HepG2 (cell line): ENCODE measurements at regions not wholly inside any gene's neighbourhood (a gene's known extent, or its start where the extent isn't known, plus 50 kb on each side); places are given as distances from the start of the nearest gene placed in this dataset.

Experiments
- ZEB1 ChIP-seq: IDR thresholded peaks from 2 replicates; pipeline ENCODE4 v1.6.1; 2012; ENCODE audit warnings: mild to moderate bottlenecking, low read depth, inconsistent platforms; ENCODE audit not compliant: insufficient replicate concordance
- ZNF121 ChIP-seq: sonication (generic); formaldehyde crosslinking; IDR thresholded peaks from 2 replicates; pipeline ENCODE4 v1.5.0; 2020; ENCODE audit warnings: mild to moderate bottlenecking, missing genetic modification reagents
- TF ChIP-seq, protein P1 (sequence below): IDR thresholded peaks from 2 replicates; pipeline ENCODE4 v1.6.1; 2016; ENCODE audit warnings: low read depth, missing genetic modification reagents, missing compliant biosample characterization
- TF ChIP-seq, protein P2 (sequence below): sonication (generic); formaldehyde crosslinking; IDR thresholded peaks from 2 replicates; pipeline ENCODE4 v1.5.0; 2020; ENCODE audit warnings: mild to moderate bottlenecking, missing genetic modification reagents, moderate library complexity
- TF ChIP-seq, protein P3 (sequence below): sonication (generic); formaldehyde crosslinking; IDR thresholded peaks from 2 replicates; pipeline ENCODE4 v1.4.0; 2020; ENCODE audit warnings: low read depth, missing genetic modification reagents
- TF ChIP-seq, protein P4 (sequence below): sonication (generic); formaldehyde crosslinking; IDR thresholded peaks from 2 replicates; pipeline ENCODE4 v1.5.0; 2020; ENCODE audit warnings: mild to moderate bottlenecking, missing genetic modification reagents, borderline replicate concordance

DNA sequence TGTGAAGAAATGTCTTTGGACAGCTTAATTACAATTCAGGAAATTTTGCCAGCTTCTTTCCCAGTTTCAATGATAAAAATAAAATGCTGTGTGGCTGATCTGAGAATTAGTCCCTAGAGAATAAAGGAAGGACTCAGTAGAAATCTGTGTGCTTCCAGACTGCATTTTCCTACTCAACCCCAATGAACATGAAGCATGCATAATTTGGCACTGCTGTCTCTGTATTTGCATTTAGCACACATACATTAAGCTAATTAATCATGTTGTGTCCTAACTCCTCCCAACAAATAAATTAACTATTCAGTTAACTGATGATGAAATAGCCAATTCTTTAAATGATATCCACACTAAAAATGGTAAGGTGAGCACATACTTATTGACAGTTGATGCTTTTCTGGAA, 380.0 kb upstream of the RORB start:
- TF ChIP-seq, protein P1, sequence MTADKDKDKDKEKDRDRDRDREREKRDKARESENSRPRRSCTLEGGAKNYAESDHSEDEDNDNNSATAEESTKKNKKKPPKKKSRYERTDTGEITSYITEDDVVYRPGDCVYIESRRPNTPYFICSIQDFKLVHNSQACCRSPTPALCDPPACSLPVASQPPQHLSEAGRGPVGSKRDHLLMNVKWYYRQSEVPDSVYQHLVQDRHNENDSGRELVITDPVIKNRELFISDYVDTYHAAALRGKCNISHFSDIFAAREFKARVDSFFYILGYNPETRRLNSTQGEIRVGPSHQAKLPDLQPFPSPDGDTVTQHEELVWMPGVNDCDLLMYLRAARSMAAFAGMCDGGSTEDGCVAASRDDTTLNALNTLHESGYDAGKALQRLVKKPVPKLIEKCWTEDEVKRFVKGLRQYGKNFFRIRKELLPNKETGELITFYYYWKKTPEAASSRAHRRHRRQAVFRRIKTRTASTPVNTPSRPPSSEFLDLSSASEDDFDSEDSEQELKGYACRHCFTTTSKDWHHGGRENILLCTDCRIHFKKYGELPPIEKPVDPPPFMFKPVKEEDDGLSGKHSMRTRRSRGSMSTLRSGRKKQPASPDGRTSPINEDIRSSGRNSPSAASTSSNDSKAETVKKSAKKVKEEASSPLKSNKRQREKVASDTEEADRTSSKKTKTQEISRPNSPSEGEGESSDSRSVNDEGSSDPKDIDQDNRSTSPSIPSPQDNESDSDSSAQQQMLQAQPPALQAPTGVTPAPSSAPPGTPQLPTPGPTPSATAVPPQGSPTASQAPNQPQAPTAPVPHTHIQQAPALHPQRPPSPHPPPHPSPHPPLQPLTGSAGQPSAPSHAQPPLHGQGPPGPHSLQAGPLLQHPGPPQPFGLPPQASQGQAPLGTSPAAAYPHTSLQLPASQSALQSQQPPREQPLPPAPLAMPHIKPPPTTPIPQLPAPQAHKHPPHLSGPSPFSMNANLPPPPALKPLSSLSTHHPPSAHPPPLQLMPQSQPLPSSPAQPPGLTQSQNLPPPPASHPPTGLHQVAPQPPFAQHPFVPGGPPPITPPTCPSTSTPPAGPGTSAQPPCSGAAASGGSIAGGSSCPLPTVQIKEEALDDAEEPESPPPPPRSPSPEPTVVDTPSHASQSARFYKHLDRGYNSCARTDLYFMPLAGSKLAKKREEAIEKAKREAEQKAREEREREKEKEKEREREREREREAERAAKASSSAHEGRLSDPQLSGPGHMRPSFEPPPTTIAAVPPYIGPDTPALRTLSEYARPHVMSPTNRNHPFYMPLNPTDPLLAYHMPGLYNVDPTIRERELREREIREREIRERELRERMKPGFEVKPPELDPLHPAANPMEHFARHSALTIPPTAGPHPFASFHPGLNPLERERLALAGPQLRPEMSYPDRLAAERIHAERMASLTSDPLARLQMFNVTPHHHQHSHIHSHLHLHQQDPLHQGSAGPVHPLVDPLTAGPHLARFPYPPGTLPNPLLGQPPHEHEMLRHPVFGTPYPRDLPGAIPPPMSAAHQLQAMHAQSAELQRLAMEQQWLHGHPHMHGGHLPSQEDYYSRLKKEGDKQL, result no peak
- TF ChIP-seq, protein P2, sequence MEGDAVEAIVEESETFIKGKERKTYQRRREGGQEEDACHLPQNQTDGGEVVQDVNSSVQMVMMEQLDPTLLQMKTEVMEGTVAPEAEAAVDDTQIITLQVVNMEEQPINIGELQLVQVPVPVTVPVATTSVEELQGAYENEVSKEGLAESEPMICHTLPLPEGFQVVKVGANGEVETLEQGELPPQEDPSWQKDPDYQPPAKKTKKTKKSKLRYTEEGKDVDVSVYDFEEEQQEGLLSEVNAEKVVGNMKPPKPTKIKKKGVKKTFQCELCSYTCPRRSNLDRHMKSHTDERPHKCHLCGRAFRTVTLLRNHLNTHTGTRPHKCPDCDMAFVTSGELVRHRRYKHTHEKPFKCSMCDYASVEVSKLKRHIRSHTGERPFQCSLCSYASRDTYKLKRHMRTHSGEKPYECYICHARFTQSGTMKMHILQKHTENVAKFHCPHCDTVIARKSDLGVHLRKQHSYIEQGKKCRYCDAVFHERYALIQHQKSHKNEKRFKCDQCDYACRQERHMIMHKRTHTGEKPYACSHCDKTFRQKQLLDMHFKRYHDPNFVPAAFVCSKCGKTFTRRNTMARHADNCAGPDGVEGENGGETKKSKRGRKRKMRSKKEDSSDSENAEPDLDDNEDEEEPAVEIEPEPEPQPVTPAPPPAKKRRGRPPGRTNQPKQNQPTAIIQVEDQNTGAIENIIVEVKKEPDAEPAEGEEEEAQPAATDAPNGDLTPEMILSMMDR (CRISPR knock-in tag), result no peak
- TF ChIP-seq, protein P3, sequence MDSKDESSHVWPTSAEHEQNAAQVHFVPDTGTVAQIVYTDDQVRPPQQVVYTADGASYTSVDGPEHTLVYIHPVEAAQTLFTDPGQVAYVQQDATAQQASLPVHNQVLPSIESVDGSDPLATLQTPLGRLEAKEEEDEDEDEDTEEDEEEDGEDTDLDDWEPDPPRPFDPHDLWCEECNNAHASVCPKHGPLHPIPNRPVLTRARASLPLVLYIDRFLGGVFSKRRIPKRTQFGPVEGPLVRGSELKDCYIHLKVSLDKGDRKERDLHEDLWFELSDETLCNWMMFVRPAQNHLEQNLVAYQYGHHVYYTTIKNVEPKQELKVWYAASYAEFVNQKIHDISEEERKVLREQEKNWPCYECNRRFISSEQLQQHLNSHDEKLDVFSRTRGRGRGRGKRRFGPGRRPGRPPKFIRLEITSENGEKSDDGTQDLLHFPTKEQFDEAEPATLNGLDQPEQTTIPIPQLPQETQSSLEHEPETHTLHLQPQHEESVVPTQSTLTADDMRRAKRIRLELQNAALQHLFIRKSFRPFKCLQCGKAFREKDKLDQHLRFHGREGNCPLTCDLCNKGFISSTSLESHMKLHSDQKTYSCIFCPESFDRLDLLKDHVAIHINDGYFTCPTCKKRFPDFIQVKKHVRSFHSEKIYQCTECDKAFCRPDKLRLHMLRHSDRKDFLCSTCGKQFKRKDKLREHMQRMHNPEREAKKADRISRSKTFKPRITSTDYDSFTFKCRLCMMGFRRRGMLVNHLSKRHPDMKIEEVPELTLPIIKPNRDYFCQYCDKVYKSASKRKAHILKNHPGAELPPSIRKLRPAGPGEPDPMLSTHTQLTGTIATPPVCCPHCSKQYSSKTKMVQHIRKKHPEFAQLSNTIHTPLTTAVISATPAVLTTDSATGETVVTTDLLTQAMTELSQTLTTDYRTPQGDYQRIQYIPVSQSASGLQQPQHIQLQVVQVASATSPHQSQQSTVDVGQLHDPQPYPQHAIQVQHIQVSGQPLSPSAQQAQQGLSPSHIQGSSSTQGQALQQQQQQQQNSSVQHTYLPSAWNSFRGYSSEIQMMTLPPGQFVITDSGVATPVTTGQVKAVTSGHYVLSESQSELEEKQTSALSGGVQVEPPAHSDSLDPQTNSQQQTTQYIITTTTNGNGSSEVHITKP (CRISPR knock-in tag), result no peak
- TF ChIP-seq ZNF121 (CRISPR knock-in tag) (no peak), ZEB1 (no peak)
- TF ChIP-seq, protein P4, sequence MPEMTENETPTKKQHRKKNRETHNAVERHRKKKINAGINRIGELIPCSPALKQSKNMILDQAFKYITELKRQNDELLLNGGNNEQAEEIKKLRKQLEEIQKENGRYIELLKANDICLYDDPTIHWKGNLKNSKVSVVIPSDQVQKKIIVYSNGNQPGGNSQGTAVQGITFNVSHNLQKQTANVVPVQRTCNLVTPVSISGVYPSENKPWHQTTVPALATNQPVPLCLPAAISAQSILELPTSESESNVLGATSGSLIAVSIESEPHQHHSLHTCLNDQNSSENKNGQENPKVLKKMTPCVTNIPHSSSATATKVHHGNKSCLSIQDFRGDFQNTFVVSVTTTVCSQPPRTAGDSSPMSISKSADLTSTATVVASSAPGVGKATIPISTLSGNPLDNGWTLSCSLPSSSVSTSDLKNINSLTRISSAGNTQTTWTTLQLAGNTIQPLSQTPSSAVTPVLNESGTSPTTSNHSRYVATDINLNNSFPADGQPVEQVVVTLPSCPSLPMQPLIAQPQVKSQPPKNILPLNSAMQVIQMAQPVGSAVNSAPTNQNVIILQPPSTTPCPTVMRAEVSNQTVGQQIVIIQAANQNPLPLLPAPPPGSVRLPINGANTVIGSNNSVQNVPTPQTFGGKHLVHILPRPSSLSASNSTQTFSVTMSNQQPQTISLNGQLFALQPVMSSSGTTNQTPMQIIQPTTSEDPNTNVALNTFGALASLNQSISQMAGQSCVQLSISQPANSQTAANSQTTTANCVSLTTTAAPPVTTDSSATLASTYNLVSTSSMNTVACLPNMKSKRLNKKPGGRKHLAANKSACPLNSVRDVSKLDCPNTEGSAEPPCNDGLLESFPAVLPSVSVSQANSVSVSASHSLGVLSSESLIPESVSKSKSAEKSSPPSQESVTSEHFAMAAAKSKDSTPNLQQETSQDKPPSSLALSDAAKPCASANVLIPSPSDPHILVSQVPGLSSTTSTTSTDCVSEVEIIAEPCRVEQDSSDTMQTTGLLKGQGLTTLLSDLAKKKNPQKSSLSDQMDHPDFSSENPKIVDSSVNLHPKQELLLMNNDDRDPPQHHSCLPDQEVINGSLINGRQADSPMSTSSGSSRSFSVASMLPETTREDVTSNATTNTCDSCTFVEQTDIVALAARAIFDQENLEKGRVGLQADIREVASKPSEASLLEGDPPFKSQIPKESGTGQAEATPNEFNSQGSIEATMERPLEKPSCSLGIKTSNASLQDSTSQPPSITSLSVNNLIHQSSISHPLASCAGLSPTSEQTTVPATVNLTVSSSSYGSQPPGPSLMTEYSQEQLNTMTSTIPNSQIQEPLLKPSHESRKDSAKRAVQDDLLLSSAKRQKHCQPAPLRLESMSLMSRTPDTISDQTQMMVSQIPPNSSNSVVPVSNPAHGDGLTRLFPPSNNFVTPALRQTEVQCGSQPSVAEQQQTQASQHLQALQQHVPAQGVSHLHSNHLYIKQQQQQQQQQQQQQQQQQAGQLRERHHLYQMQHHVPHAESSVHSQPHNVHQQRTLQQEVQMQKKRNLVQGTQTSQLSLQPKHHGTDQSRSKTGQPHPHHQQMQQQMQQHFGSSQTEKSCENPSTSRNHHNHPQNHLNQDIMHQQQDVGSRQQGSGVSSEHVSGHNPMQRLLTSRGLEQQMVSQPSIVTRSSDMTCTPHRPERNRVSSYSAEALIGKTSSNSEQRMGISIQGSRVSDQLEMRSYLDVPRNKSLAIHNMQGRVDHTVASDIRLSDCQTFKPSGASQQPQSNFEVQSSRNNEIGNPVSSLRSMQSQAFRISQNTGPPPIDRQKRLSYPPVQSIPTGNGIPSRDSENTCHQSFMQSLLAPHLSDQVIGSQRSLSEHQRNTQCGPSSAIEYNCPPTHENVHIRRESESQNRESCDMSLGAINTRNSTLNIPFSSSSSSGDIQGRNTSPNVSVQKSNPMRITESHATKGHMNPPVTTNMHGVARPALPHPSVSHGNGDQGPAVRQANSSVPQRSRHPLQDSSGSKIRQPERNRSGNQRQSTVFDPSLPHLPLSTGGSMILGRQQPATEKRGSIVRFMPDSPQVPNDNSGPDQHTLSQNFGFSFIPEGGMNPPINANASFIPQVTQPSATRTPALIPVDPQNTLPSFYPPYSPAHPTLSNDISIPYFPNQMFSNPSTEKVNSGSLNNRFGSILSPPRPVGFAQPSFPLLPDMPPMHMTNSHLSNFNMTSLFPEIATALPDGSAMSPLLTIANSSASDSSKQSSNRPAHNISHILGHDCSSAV (CRISPR knock-in tag), result no peak
